PC-3 (cell line): ENCODE measurements at regions not wholly inside any gene's neighbourhood (a gene's known extent, or its start where the extent isn't known, plus 50 kb on each side); places are given as distances from the start of the nearest gene placed in this dataset.

Experiments used
- EZH2 ChIP-seq: fragments of 300-600 bp; sonication (generic); IDR thresholded peaks from one replicate; pipeline ENCODE4 v1.6.1; 2017; ENCODE audit warnings: antibody characterized with exemption, mild to moderate bottlenecking, low read length; ENCODE audit not compliant: unreplicated experiment
- TF ChIP-seq, protein P1 (sequence below): fragments of 300-600 bp; sonication (generic); conservative IDR thresholded peaks from 2 replicates; pipeline ENCODE4 v1.5.1; 2017; ENCODE audit warnings: antibody characterized with exemption, low read depth, mild to moderate bottlenecking, low read length

DNA sequence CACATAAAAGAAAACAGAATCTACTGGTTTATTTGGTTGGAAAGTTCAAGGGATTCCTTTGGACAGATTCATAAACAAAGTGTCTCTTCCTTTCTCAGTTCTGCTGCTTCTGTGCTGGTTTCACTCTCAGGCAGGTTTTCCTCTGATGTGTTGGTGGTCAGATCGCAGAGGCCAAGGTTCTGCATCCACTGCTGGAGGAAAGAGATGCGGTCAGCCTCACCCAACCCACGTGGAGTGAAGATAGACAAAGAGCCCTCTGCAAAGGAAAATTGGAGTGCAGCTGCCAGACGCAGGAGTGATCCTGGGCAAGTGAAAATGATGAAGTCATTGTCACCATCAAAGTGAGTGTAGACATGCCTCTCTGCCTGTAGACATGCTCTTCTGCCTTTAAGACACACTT lies 352.0 kb downstream of the TSHZ3 start:
- TF ChIP-seq, protein P1, sequence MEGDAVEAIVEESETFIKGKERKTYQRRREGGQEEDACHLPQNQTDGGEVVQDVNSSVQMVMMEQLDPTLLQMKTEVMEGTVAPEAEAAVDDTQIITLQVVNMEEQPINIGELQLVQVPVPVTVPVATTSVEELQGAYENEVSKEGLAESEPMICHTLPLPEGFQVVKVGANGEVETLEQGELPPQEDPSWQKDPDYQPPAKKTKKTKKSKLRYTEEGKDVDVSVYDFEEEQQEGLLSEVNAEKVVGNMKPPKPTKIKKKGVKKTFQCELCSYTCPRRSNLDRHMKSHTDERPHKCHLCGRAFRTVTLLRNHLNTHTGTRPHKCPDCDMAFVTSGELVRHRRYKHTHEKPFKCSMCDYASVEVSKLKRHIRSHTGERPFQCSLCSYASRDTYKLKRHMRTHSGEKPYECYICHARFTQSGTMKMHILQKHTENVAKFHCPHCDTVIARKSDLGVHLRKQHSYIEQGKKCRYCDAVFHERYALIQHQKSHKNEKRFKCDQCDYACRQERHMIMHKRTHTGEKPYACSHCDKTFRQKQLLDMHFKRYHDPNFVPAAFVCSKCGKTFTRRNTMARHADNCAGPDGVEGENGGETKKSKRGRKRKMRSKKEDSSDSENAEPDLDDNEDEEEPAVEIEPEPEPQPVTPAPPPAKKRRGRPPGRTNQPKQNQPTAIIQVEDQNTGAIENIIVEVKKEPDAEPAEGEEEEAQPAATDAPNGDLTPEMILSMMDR, result no peak
- no peak for TF ChIP-seq EZH2
